Neural cell (in vitro differentiated cells): ENCODE measurements at regions not wholly inside any gene's neighbourhood (a gene's known extent, or its start where the extent isn't known, plus 50 kb on each side); places are given as distances from the start of the nearest gene placed in this dataset.

Experiments
- H2AFZ ChIP-seq: fragments of 200-600, 300-800 bp; sonication (generic), shearing (Covaris generic); 2 replicates; pipeline ENCODE4 v1.6.0; 2014; ENCODE audit warnings: low read depth, mild to moderate bottlenecking, antibody characterized with exemption, low read length, moderate library complexity
- H3F3A ChIP-seq: fragments of 200-600 bp; shearing (Covaris generic); 2 replicates; pipeline ENCODE4 v1.6.1; 2016; ENCODE audit warnings: mild to moderate bottlenecking, moderate library complexity, mixed read lengths, antibody characterized with exemption, low read length; ENCODE audit not compliant: insufficient read depth, poor library complexity, severe bottlenecking
- H3K27ac ChIP-seq: fragments of 200-600, 300-800 bp; sonication (generic), shearing (Covaris generic); 2 replicates; pipeline ENCODE4 v1.5.1; 2014; ENCODE audit warnings: mild to moderate bottlenecking, low read length, moderate library complexity
- H3K27me3 ChIP-seq: fragments of 300-800, 200-600 bp; sonication (generic), shearing (Covaris generic); 2 replicates; pipeline ENCODE4 v1.6.0; 2014; ENCODE audit warnings: mild to moderate bottlenecking, low read depth, low read length, moderate library complexity; ENCODE audit not compliant: insufficient read depth
- H3K36me3 ChIP-seq: fragments of 300-800, 200-600 bp; sonication (generic), shearing (Covaris generic); 2 replicates; pipeline ENCODE4 v1.5.1; 2014; ENCODE audit warnings: mild to moderate bottlenecking, antibody characterized with exemption, low read length, moderate library complexity; ENCODE audit not compliant: insufficient read depth
- H3K4me2 ChIP-seq: fragments of 300-800, 200-600 bp; sonication (generic), shearing (Covaris generic); 2 replicates; pipeline ENCODE4 v1.6.0; 2014; ENCODE audit warnings: mild to moderate bottlenecking, low read length
- H3K4me3 ChIP-seq: fragments of 300-800, 200-600 bp; sonication (generic), shearing (Covaris generic); 2 replicates; pipeline ENCODE4 v1.5.1; 2014; ENCODE audit warnings: mild to moderate bottlenecking, low read length, moderate library complexity
- H3K79me2 ChIP-seq: fragments of 200-600 bp; shearing (Covaris generic); replicated peaks from 2 replicates; pipeline ENCODE4 v1.6.0; 2014; ENCODE audit warnings: mild to moderate bottlenecking, low read length, moderate library complexity; ENCODE audit not compliant: insufficient read depth
- H3K9ac ChIP-seq: fragments of 300-800, 200-600 bp; sonication (generic), shearing (Covaris generic); 2 replicates; pipeline ENCODE4 v1.6.1; 2016; ENCODE audit warnings: mild to moderate bottlenecking, low read length, mixed read lengths
- H3K9me2 ChIP-seq: fragments of 200-600 bp; shearing (Covaris generic); 2 replicates; pipeline ENCODE4 v1.6.1; 2016; ENCODE audit warnings: mild to moderate bottlenecking, low read length, mixed read lengths; ENCODE audit not compliant: insufficient read depth
- H3K9me3 ChIP-seq: fragments of 200-600, 300-800 bp; sonication (generic), shearing (Covaris generic); 2 replicates; pipeline ENCODE4 v1.6.1; 2016; ENCODE audit warnings: mild to moderate bottlenecking, mixed run types, low read length, moderate library complexity, mixed read lengths
- H4K20me1 ChIP-seq: fragments of 200-600 bp; shearing (Covaris generic); 2 replicates; pipeline ENCODE4 v1.6.1; 2016; ENCODE audit warnings: mild to moderate bottlenecking, mixed run types; ENCODE audit not compliant: insufficient read depth
- CTCF ChIP-seq: fragments of 450-650 bp; IDR thresholded peaks from 2 replicates; pipeline ENCODE4 v1.5.1; 2014; ENCODE audit warnings: antibody characterized with exemption, mild to moderate bottlenecking, moderate library complexity; ENCODE audit not compliant: poor library complexity, severe bottlenecking
- EP300 ChIP-seq: fragments of 450-650 bp; conservative IDR thresholded peaks from 2 replicates; pipeline ENCODE4 v1.6.1; 2014; ENCODE audit warnings: antibody characterized with exemption, mild to moderate bottlenecking, moderate library complexity; ENCODE audit not compliant: poor library complexity, severe bottlenecking
- EZH2 ChIP-seq: fragments of 200-600, 300-800 bp; shearing (Covaris generic), sonication (generic); IDR thresholded peaks from 2 replicates; pipeline ENCODE4 v1.6.1; 2014; ENCODE audit warnings: antibody characterized with exemption, low read length, borderline replicate concordance, mild to moderate bottlenecking; ENCODE audit not compliant: insufficient read depth, poor library complexity, severe bottlenecking
- MXI1 ChIP-seq: fragments of 450-650 bp; conservative IDR thresholded peaks from 2 replicates; pipeline ENCODE4 v1.6.1; 2014; ENCODE audit warnings: antibody characterized with exemption, mild to moderate bottlenecking; ENCODE audit not compliant: poor library complexity, severe bottlenecking
- POLR2AphosphoS5 ChIP-seq: IDR thresholded peaks from 2 replicates; pipeline ENCODE4 v1.6.1; 2012
- RAD21 ChIP-seq: fragments of 450-650 bp; conservative IDR thresholded peaks from 2 replicates; pipeline ENCODE4 v1.6.1; 2014; ENCODE audit warnings: antibody characterized with exemption, mild to moderate bottlenecking, moderate library complexity
- SMC3 ChIP-seq: fragments of 450-650 bp; conservative IDR thresholded peaks from 2 replicates; pipeline ENCODE4 v1.6.1; 2014; ENCODE audit warnings: antibody characterized with exemption, mild to moderate bottlenecking, moderate library complexity; ENCODE audit not compliant: poor library complexity
- TAF1 ChIP-seq: IDR thresholded peaks from 2 replicates; pipeline ENCODE4 v1.6.1; 2012; ENCODE audit warnings: low read depth
- TF ChIP-seq, protein P1 (sequence below): IDR thresholded peaks from 2 replicates; pipeline ENCODE4 v1.6.1; 2012; ENCODE audit warnings: borderline replicate concordance

DNA sequence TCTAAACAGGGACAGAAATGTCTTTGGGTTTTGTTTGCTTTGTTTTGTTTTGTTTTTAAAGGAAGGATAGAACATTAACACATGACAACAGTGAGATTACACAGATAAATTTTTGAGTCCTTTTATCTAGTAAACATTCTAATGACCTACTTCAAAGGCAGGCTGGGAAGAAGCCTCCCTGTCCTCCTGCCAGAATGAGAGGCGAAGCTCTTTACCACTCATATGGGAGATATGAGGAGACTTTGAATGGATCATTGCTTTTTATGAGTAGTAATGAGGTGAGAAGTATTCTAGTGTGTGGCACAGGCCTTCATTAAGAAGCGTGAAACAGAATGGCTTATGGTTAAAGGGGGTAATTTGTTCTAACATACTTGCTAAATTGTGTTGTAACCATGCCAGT lies 172.0 kb downstream of the FBXO8 start:
- no peak overlapping the region for H3K4me3 ChIP-seq
- no peak for TF ChIP-seq EP300
- no peak for TF ChIP-seq SMC3
- TF ChIP-seq POLR2AphosphoS5 = no peak
- TF ChIP-seq MXI1 = no peak
- TF ChIP-seq CTCF = no peak
- no peak for TF ChIP-seq TAF1
- no peak for TF ChIP-seq RAD21
- TF ChIP-seq EZH2 = no peak
- TF ChIP-seq, protein P1, sequence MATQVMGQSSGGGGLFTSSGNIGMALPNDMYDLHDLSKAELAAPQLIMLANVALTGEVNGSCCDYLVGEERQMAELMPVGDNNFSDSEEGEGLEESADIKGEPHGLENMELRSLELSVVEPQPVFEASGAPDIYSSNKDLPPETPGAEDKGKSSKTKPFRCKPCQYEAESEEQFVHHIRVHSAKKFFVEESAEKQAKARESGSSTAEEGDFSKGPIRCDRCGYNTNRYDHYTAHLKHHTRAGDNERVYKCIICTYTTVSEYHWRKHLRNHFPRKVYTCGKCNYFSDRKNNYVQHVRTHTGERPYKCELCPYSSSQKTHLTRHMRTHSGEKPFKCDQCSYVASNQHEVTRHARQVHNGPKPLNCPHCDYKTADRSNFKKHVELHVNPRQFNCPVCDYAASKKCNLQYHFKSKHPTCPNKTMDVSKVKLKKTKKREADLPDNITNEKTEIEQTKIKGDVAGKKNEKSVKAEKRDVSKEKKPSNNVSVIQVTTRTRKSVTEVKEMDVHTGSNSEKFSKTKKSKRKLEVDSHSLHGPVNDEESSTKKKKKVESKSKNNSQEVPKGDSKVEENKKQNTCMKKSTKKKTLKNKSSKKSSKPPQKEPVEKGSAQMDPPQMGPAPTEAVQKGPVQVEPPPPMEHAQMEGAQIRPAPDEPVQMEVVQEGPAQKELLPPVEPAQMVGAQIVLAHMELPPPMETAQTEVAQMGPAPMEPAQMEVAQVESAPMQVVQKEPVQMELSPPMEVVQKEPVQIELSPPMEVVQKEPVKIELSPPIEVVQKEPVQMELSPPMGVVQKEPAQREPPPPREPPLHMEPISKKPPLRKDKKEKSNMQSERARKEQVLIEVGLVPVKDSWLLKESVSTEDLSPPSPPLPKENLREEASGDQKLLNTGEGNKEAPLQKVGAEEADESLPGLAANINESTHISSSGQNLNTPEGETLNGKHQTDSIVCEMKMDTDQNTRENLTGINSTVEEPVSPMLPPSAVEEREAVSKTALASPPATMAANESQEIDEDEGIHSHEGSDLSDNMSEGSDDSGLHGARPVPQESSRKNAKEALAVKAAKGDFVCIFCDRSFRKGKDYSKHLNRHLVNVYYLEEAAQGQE = no peak
- H3K27ac ChIP-seq = no peak overlapping the region
- no peaks in the 10 kb centered on the region for H3K79me2 ChIP-seq
- H3K27me3 ChIP-seq = no peaks in the 10 kb centered on the region
- H3K4me2 ChIP-seq = no peak overlapping the region
- H3F3A ChIP-seq = no peaks in the 10 kb centered on the region
- H3K9ac ChIP-seq = no peak overlapping the region
- H2AFZ ChIP-seq = no peak overlapping the region
- no peaks in the 10 kb centered on the region for H3K9me3 ChIP-seq
- H3K9me2 ChIP-seq = no peaks in the 10 kb centered on the region
- no peaks in the 10 kb centered on the region for H4K20me1 ChIP-seq
- no peaks in the 10 kb centered on the region for H3K36me3 ChIP-seq

DNA sequence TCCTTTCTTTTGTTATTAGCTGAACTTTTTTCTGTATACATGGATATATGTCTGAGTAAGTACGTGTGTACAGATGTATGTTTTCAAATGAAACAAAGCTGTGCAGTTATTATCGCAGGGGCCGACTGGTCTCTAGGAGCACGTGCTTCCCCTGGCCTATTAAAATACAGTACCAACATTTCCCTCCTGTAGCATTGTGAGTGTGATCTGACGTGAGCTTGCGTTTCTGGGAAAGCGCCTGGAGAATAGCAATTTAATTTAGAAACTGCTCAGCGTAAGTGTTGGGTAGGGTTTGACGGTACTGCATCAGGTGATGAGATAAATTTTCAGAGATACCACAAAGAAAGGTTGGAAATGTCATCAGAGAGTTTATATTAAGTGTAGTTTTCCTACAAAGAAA lies 173.3 kb downstream of the FBXO8 start:
- H3K4me2 ChIP-seq = no peak overlapping the region
- H3K79me2 ChIP-seq = no peaks in the 10 kb centered on the region
- H2AFZ ChIP-seq = no peak overlapping the region
- H3K9me3 ChIP-seq = no peaks in the 10 kb centered on the region
- no peaks in the 10 kb centered on the region for H3F3A ChIP-seq
- no peak overlapping the region for H3K27ac ChIP-seq
- H4K20me1 ChIP-seq = no peaks in the 10 kb centered on the region
- H3K9ac ChIP-seq = no peak overlapping the region
- no peaks in the 10 kb centered on the region for H3K36me3 ChIP-seq
- no peaks in the 10 kb centered on the region for H3K9me2 ChIP-seq
- no peak overlapping the region for H3K4me3 ChIP-seq
- no peak for TF ChIP-seq EP300
- TF ChIP-seq EZH2 = no peak
- TF ChIP-seq POLR2AphosphoS5 = no peak
- TF ChIP-seq CTCF = no peak
- TF ChIP-seq SMC3 = no peak
- TF ChIP-seq, protein P1 = no peak
- no peak for TF ChIP-seq TAF1
- no peak for TF ChIP-seq MXI1
- no peak for TF ChIP-seq RAD21
- no peaks in the 10 kb centered on the region for H3K27me3 ChIP-seq
